HepG2 (cell line): ENCODE measurements at regions not wholly inside any gene's neighbourhood (a gene's known extent, or its start where the extent isn't known, plus 50 kb on each side); places are given as distances from the start of the nearest gene placed in this dataset.

ENCODE experiments used
- ATAC-seq: fragments of 200-7000 bp; cut with Tn5 transposase; 3 replicates; pipeline ENCODE4 v1.9.1; 2020; ENCODE audit warnings: mild to moderate bottlenecking, moderate library complexity
- BruUV-seq: library from RNA; stranded (reverse); fragments of 400-500 nt; replicated peaks from 2 replicates; lab custom pipeline; 2021; lab: Mats Ljungman, UMichigan
- CTCF ChIA-PET: fragments of 300-600 bp; formaldehyde crosslinking; extraction: SDS; loops from one replicate; lab custom pipeline; 2021; ENCODE audit warnings: low total read pairs, inconsistent platforms, low intra/inter-chr PET ratio; lab: Yijun Ruan, JAX
- POLR2A ChIA-PET: fragments of 350-600 bp; sonication (Branson Sonifier 250); formaldehyde crosslinking; loops from one replicate; lab custom pipeline; 2020; ENCODE audit warnings: antibody characterized with exemption, inconsistent platforms; lab: Yijun Ruan, JAX
- DNase-seq: peaks from one replicate; pipeline ENCODE4 v3.0.0-alpha.2; 2015; ENCODE audit warnings: low spot score
- FAIRE-seq: peaks from 3 replicates; lab custom pipeline; 2011; peaks lifted over from hg19 to GRCh38; lab: Jason Lieb, UNC
- H2AFZ ChIP-seq: one replicate; pipeline ENCODE4 v1.6.1; 2011; ENCODE audit warnings: low read length, inconsistent platforms
- H3K27ac ChIP-seq: fragments of 300-600 bp; 3 replicates; pipeline ENCODE4 v1.8.0; 2011; ENCODE audit warnings: mixed run types, mild to moderate bottlenecking, mixed read lengths, low read length, inconsistent platforms; ENCODE audit not compliant: insufficient read depth; ENCODE audit errors: extremely low read length
- H3K27me3 ChIP-seq, 2 experiments: fragments of 200-600 bp in 1 of 2; 2 replicates in 1 of 2; 3 replicates in 1 of 2; pipeline versions ENCODE4 v1.6.0 to v1.8.0; 2011; ENCODE audit warnings: low read length in 2 of 2, mild to moderate bottlenecking in 2 of 2, moderate library complexity in 2 of 2, inconsistent platforms in 1 of 2; ENCODE audit not compliant: insufficient read depth in 2 of 2, control insufficient read depth in 1 of 2
- H3K36me3 ChIP-seq, 2 experiments: fragments of 200-600 bp in 1 of 2; replicated peaks in 1 of 2; 2 replicates in 1 of 2; 3 replicates in 1 of 2; pipeline versions ENCODE4 v1.5.1 to v1.8.0; 2011; ENCODE audit warnings: low read length in 2 of 2, inconsistent platforms in 1 of 2; ENCODE audit not compliant: insufficient read depth in 2 of 2, control insufficient read depth in 1 of 2
- H3K4me1 ChIP-seq: 2 replicates; pipeline ENCODE4 v1.5.1; 2012; ENCODE audit warnings: low read length, inconsistent platforms; ENCODE audit not compliant: insufficient read depth
- H3K4me2 ChIP-seq: 2 replicates; pipeline ENCODE4 v1.6.0; 2011; ENCODE audit warnings: low read depth, low read length, inconsistent platforms
- H3K4me3 ChIP-seq, 3 experiments: fragments of 200-600 bp in 1 of 3; sonication (generic), shearing (Covaris generic) in 1 of 3; replicated peaks in 1 of 3; 2 replicates each; pipeline ENCODE4 v1.5.1; 2011 to 2016; ENCODE audit warnings: low read length in 3 of 3, inconsistent platforms in 2 of 3, low read depth in 2 of 3, mild to moderate bottlenecking in 2 of 3, control low read depth in 1 of 3, mixed read lengths in 1 of 3; ENCODE audit not compliant: insufficient read depth in 1 of 3
- H3K79me2 ChIP-seq: one replicate; pipeline ENCODE4 v1.6.1; 2011; ENCODE audit warnings: low read length, inconsistent platforms; ENCODE audit not compliant: insufficient read depth
- H3K9ac ChIP-seq: 2 replicates; pipeline ENCODE4 v1.6.0; 2011; ENCODE audit warnings: mild to moderate bottlenecking, low read depth, low read length, inconsistent platforms; ENCODE audit not compliant: insufficient read depth
- H3K9me3 ChIP-seq: 2 replicates; pipeline ENCODE4 v1.5.1; 2012; ENCODE audit warnings: mild to moderate bottlenecking, low read length
- H4K20me1 ChIP-seq: 2 replicates; pipeline ENCODE4 v1.6.0; 2011; ENCODE audit warnings: inconsistent platforms, mild to moderate bottlenecking, low read length, moderate library complexity; ENCODE audit not compliant: insufficient read depth
- MTA3 ChIP-seq: sonication (generic); formaldehyde crosslinking; IDR thresholded peaks from 2 replicates; pipeline ENCODE4 v1.4.0; 2020; ENCODE audit warnings: missing genetic modification reagents
- NRL ChIP-seq: sonication (generic); formaldehyde crosslinking; IDR thresholded peaks from 2 replicates; pipeline ENCODE4 v1.5.0; 2020; ENCODE audit warnings: missing genetic modification reagents, mild to moderate bottlenecking, moderate library complexity, borderline replicate concordance
- POLR2G ChIP-seq: fragments of 200-400 bp; formaldehyde crosslinking; IDR thresholded peaks from 2 replicates; pipeline ENCODE4 v1.6.1; 2018; ENCODE audit warnings: mild to moderate bottlenecking, low read depth, low read length, moderate library complexity
- ZNF317 ChIP-seq: sonication (generic); formaldehyde crosslinking; IDR thresholded peaks from 2 replicates; pipeline ENCODE4 v1.5.0; 2020; ENCODE audit warnings: mild to moderate bottlenecking, missing genetic modification reagents
- WGBS: methylation state at CpG from one replicate; pipeline ENCODE4 v1.1.6; 2017; ENCODE audit warnings: low lambda C conversion rate; 5-methylcytosine and 5-hydroxymethylcytosine counted together
- in situ Hi-C: cut with HindIII; loops from 2 replicates; pipeline ENCODE4 v1.10.0; 2017; ENCODE audit warnings: low pct_unique_long_range_greater_than_20kb; ENCODE audit not compliant: extremely low pct_ligation_motif_present
- intact Hi-C: fragments of 100-400 bp; cut with micrococcal nuclease; formaldehyde crosslinking; loops from one replicate; pipeline ENCODE4 v1.10.0; 2022; ENCODE audit not compliant: unreplicated experiment
- TF ChIP-seq, protein P1 (sequence below): sonication (generic); formaldehyde crosslinking; IDR thresholded peaks from 2 replicates; pipeline ENCODE4 v1.4.0; 2020; ENCODE audit warnings: mild to moderate bottlenecking, missing genetic modification reagents, borderline replicate concordance
- TF ChIP-seq, protein P2 (sequence below), 2 experiments: fragments of 450-650 bp in 1 of 2; sonication (generic) in 1 of 2; formaldehyde crosslinking; IDR thresholded peaks; 2 replicates each; pipeline versions ENCODE4 v1.5.0 to v1.8.0; 2020 to 2022; ENCODE audit warnings: mild to moderate bottlenecking in 1 of 2, missing genetic modification reagents in 1 of 2

DNA sequence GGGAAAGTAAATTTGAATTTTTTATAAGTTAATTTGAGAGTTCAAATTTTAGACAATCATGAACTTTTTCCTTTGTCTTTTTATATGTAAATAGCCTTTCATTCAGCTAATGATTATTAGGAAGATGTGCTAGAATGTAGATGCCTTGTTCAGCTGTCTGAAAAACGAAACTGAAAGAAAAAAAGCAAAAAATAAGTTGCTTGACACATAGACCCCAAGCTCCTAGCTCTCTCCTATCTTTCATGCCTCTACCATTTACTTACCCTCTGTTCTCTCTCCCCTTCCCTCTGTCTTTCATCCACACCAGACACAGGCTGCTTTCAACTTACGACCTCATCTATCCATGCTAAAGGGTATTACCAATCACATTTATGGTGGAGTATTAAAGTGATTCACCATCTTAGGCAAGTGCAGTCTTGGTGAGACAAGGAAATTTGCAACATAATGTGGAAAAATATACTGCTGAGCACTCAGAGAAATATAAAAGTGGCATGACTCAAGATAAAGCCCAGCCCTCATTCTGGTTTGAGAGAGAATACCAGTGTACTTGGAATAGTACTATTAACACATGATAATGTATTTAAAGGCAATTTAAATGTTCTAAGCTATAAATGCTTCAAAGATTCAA, 425.6 kb downstream of the SUCLG1 start:
- H3K4me1 ChIP-seq: 0 out of 2 replicates have a peak, but pooled peaks cover 4% of the 10 kb centered on the region
- FAIRE-seq (no peak), DNase-seq (no peak), ATAC-seq (no peak)
- no peak overlapping the region for H3K9ac ChIP-seq
- BruUV-seq: no TSS peak
- TF ChIP-seq ZNF317 (CRISPR knock-in tag) (no peak), NRL (CRISPR knock-in tag) (no peak), MTA3 (CRISPR knock-in tag) (no peak)
- TF ChIP-seq, protein P1, sequence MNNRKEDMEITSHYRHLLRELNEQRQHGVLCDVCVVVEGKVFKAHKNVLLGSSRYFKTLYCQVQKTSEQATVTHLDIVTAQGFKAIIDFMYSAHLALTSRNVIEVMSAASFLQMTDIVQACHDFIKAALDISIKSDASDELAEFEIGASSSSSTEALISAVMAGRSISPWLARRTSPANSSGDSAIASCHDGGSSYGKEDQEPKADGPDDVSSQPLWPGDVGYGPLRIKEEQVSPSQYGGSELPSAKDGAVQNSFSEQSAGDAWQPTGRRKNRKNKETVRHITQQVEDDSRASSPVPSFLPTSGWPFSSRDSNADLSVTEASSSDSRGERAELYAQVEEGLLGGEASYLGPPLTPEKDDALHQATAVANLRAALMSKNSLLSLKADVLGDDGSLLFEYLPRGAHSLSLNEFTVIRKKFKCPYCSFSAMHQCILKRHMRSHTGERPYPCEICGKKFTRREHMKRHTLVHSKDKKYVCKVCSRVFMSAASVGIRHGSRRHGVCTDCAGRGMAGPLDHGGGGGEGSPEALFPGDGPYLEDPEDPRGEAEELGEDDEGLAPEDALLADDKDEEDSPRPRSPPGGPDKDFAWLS (CRISPR knock-in tag): no peak
- H3K4me2 ChIP-seq: peak overlapping the region; percentile 8; the same call in 1 of the 2 replicates
- no peaks in the 10 kb centered on the region for H3K36me3 ChIP-seq
- intact Hi-C loops (no loop called here), in situ Hi-C loops (no loop called here)
- H3K27ac ChIP-seq: no peak overlapping the region
- ChIA-PET CTCF (no interaction called here), POLR2A (no interaction called here)
- H3K9me3 ChIP-seq: no peaks in the 10 kb centered on the region
- WGBS: 14% methylated on average over 2 of the region's 2 CpGs
- no peaks in the 10 kb centered on the region for H3K79me2 ChIP-seq
- H4K20me1 ChIP-seq: no peaks in the 10 kb centered on the region
- H2AFZ ChIP-seq: peak overlapping the region; percentile 2
- 0 out of 5 replicates have a peak, but pooled peaks cover 0 to 2% of the 10 kb centered on the region in 2 experiments for H3K27me3 ChIP-seq
- H3K4me3 ChIP-seq: no peak overlapping the region

DNA sequence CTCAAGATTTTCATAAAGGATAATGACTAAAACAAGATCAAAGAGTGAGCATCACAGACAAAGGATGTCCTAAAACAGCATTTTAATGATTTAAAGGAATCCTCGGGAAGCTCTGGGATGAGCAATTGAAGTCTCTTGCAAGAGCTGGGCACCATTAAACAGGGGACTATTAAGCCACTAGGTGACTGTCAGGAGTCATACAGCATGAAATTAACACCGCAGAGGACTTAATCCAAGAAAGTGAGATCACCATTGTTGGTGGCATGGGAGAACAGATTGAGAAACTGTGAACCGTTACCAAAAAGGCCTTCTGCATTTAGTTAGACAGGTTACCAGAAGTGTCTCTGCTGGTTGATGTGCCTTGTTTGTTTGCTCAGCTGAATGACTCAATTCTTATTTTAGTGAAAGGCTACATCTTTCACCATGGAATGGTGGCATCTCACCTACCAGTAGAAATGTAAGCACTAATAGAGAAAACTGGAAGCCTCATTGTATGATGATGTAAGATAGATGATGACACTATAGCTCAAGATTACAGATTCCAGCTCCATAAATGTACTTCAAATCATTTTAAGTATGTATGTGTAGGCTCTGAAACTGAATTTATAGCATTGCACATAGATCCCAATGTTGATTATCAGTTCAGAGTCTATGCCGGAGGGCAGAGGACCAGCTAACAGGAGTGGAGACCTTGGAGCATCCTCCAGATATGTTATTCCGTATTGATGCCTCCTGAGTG, 427.6 kb downstream of the SUCLG1 start:
- TF ChIP-seq, protein P2, sequence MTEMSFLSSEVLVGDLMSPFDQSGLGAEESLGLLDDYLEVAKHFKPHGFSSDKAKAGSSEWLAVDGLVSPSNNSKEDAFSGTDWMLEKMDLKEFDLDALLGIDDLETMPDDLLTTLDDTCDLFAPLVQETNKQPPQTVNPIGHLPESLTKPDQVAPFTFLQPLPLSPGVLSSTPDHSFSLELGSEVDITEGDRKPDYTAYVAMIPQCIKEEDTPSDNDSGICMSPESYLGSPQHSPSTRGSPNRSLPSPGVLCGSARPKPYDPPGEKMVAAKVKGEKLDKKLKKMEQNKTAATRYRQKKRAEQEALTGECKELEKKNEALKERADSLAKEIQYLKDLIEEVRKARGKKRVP (CRISPR knock-in tag; IDR thresholded peaks at IDR 0.05): 0 out of 4 replicates have a peak, but pooled peaks of 1 of the 2 experiments have one; percentile 33
- TF ChIP-seq POLR2G: no peak
- TF ChIP-seq, all 625 proteins: peak for 1
- Histone ChIP-seq H3K4me3 (no peak overlapping the region), H3K4me2 (no peak overlapping the region), H3K27ac (no peak overlapping the region), H4K20me1 (no peaks in the 10 kb centered on the region), H3K9me3 (no peaks in the 10 kb centered on the region), H3K9ac (no peak overlapping the region), H3K4me1 (0 out of 2 replicates have a peak, but pooled peaks cover 6% of the 10 kb centered on the region), H3K79me2 (no peaks in the 10 kb centered on the region), H3K27me3 (no peaks in the 10 kb centered on the region), H3K36me3 (no peaks in the 10 kb centered on the region), H2AFZ (no peak overlapping the region)
- in situ Hi-C loops (no loop called here), intact Hi-C loops (no loop called here)
- ChIA-PET POLR2A (no interaction called here), CTCF (no interaction called here)
- BruUV-seq: no TSS peak
- FAIRE-seq: no peak
- WGBS: 47% methylated on average over 5 of the region's 5 CpGs
- ATAC-seq: no peak
- no peak for DNase-seq
